IMR-90 (cell line): ENCODE measurements at regions not wholly inside any gene's neighbourhood (a gene's known extent, or its start where the extent isn't known, plus 50 kb on each side); places are given as distances from the start of the nearest gene placed in this dataset.
A peak's percentile ranks its signal among the peaks of the same experiment; 100 is the strongest.

ENCODE experiments used
- ATAC-seq: fragments of 200-7000 bp; cut with Tn5 transposase; 2 replicates; pipeline ENCODE4 v1.9.1; 2020; ENCODE audit warnings: low read depth, mild to moderate bottlenecking, moderate library complexity
- BruUV-seq: library from RNA; stranded (reverse); fragments of 400-500 nt; replicated peaks from 2 replicates; lab custom pipeline; 2021; lab: Mats Ljungman, UMichigan
- CTCF ChIA-PET: fragments of 300-600 bp; formaldehyde crosslinking; extraction: SDS; loops from one replicate; lab custom pipeline; 2021; ENCODE audit warnings: antibody characterized with exemption; lab: Yijun Ruan, JAX
- POLR2A ChIA-PET: fragments of 300-600 bp; sonication (Branson Sonifier 250); formaldehyde crosslinking; loops from one replicate; lab custom pipeline; 2022; ENCODE audit warnings: antibody characterized with exemption; ENCODE audit not compliant: unreplicated experiment; lab: Charles Lee
- DNase-seq: peaks from one replicate; pipeline ENCODE4 v3.0.0; 2013
- H2AFZ ChIP-seq: replicated peaks from 2 replicates; pipeline ENCODE3; 2013; ENCODE audit warnings: low read length, mild to moderate bottlenecking; ENCODE audit not compliant: poor library complexity
- H2AK5ac ChIP-seq: 2 replicates; pipeline ENCODE4 v1.6.1; 2013; ENCODE audit warnings: low read depth, low read length, inconsistent platforms
- H2AK9ac ChIP-seq: replicated peaks from 2 replicates; pipeline ENCODE3; 2013; ENCODE audit warnings: mild to moderate bottlenecking, low read depth, low read length, moderate library complexity; ENCODE audit not compliant: poor library complexity
- H2BK120ac ChIP-seq: 2 replicates; pipeline ENCODE4 v1.6.1; 2013; ENCODE audit warnings: low read depth, low read length, inconsistent platforms
- H2BK15ac ChIP-seq: 3 replicates; pipeline ENCODE4 v1.6.1; 2013; ENCODE audit warnings: low read depth, low read length, inconsistent platforms
- H2BK20ac ChIP-seq: 2 replicates; pipeline ENCODE4 v1.6.1; 2013; ENCODE audit warnings: low read depth, mild to moderate bottlenecking, inconsistent platforms, low read length, moderate library complexity
- H2BK5ac ChIP-seq: 2 replicates; pipeline ENCODE4 v1.6.1; 2013; ENCODE audit warnings: mild to moderate bottlenecking, low read depth, low read length, inconsistent platforms; ENCODE audit not compliant: poor library complexity, severe bottlenecking
- H3K14ac ChIP-seq: replicated peaks from 2 replicates; pipeline ENCODE4 v1.6.1; 2013; ENCODE audit warnings: low read depth, low read length, inconsistent platforms
- H3K18ac ChIP-seq: 2 replicates; pipeline ENCODE4 v1.6.1; 2013; ENCODE audit warnings: low read depth, low read length, control low read depth
- H3K23ac ChIP-seq: 2 replicates; pipeline ENCODE4 v1.6.1; 2013; ENCODE audit warnings: low read depth, low read length, inconsistent platforms
- H3K27ac ChIP-seq: 2 replicates; pipeline ENCODE4 v1.5.1; 2013; ENCODE audit warnings: mild to moderate bottlenecking, control low read depth, low read length; ENCODE audit not compliant: insufficient read depth
- H3K27me3 ChIP-seq: 2 replicates; pipeline ENCODE4 v1.6.1; 2013; ENCODE audit warnings: low read length; ENCODE audit not compliant: control insufficient read depth, insufficient read depth
- H3K36me3 ChIP-seq: 2 replicates; pipeline ENCODE4 v1.6.1; 2013; ENCODE audit warnings: low read length, mixed read lengths; ENCODE audit not compliant: control insufficient read depth, insufficient read depth
- H3K4ac ChIP-seq: 2 replicates; pipeline ENCODE4 v1.6.1; 2013; ENCODE audit warnings: low read depth, low read length, inconsistent platforms
- H3K4me1 ChIP-seq: 2 replicates; pipeline ENCODE4 v1.6.1; 2013; ENCODE audit warnings: low read length, mixed read lengths; ENCODE audit not compliant: control insufficient read depth, insufficient read depth
- H3K4me2 ChIP-seq: 2 replicates; pipeline ENCODE4 v1.6.1; 2013; ENCODE audit warnings: low read depth, mild to moderate bottlenecking, control low read depth, low read length, moderate library complexity
- H3K4me3 ChIP-seq: 2 replicates; pipeline ENCODE4 v1.5.1; 2013; ENCODE audit warnings: low read depth, mild to moderate bottlenecking, control low read depth, low read length, moderate library complexity; ENCODE audit not compliant: insufficient read depth
- H3K56ac ChIP-seq: 2 replicates; pipeline ENCODE4 v1.6.1; 2013; ENCODE audit warnings: low read length, inconsistent platforms; ENCODE audit not compliant: insufficient read depth; ENCODE audit errors: extremely low read depth
- H3K79me1 ChIP-seq, 2 experiments: 2 replicates each; pipeline ENCODE4 v1.6.1; 2013; ENCODE audit warnings: low read length in 2 of 2, inconsistent platforms in 1 of 2, low read depth in 1 of 2
- H3K9ac ChIP-seq: 2 replicates; pipeline ENCODE4 v1.6.1; 2013; ENCODE audit warnings: low read depth, low read length, control low read depth
- H3K9me1 ChIP-seq: 2 replicates; pipeline ENCODE4 v1.6.1; 2013; ENCODE audit warnings: low read length, inconsistent platforms; ENCODE audit not compliant: insufficient read depth
- H3K9me3 ChIP-seq: 2 replicates; pipeline ENCODE4 v1.6.1; 2013; ENCODE audit warnings: low read length; ENCODE audit not compliant: control insufficient read depth, insufficient read depth
- H4K20me1 ChIP-seq: 2 replicates; pipeline ENCODE4 v1.6.1; 2013; ENCODE audit warnings: low read length, inconsistent platforms; ENCODE audit not compliant: insufficient read depth
- H4K5ac ChIP-seq: 2 replicates; pipeline ENCODE4 v1.6.1; 2013; ENCODE audit warnings: mild to moderate bottlenecking, low read depth, low read length, control low read depth
- H4K8ac ChIP-seq, 2 experiments: 2 replicates each; pipeline ENCODE4 v1.6.1; 2013; ENCODE audit warnings: low read depth in 2 of 2, low read length in 2 of 2, control low read depth in 1 of 2, inconsistent platforms in 1 of 2
- H4K91ac ChIP-seq: 2 replicates; pipeline ENCODE4 v1.6.1; 2013; ENCODE audit warnings: low read depth, low read length, inconsistent platforms; ENCODE audit not compliant: insufficient read depth
- BHLHE40 ChIP-seq: fragments of 150-350 bp; IDR thresholded peaks from 2 replicates; pipeline ENCODE4 v1.6.1; 2016; ENCODE audit warnings: mild to moderate bottlenecking, low read depth, low read length
- CEBPB ChIP-seq: IDR thresholded peaks from 2 replicates; pipeline ENCODE4 v1.6.1; 2012; ENCODE audit warnings: low read depth, low read length, improper control_type of control experiment
- CHD1 ChIP-seq: IDR thresholded peaks from 2 replicates; pipeline ENCODE4 v1.6.1; 2012; ENCODE audit warnings: low read depth, low read length, improper control_type of control experiment
- CTCF ChIP-seq: conservative IDR thresholded peaks from 2 replicates; pipeline ENCODE4 v1.5.1; 2012; ENCODE audit warnings: mild to moderate bottlenecking, low read depth, low read length, improper control_type of control experiment
- FOS ChIP-seq: fragments of 150-350 bp; IDR thresholded peaks from 2 replicates; pipeline ENCODE4 v1.6.1; 2016; ENCODE audit warnings: low read depth, low read length
- MAFK ChIP-seq: IDR thresholded peaks from 2 replicates; pipeline ENCODE4 v1.6.1; 2012; ENCODE audit warnings: low read depth, low read length, improper control_type of control experiment
- MAZ ChIP-seq: IDR thresholded peaks from 2 replicates; pipeline ENCODE4 v1.6.1; 2012; ENCODE audit warnings: low read depth, mild to moderate bottlenecking, low read length, improper control_type of control experiment, moderate library complexity, borderline replicate concordance
- MXI1 ChIP-seq: IDR thresholded peaks from 2 replicates; pipeline ENCODE4 v1.6.1; 2012; ENCODE audit warnings: low read depth, mild to moderate bottlenecking, low read length, moderate library complexity, borderline replicate concordance
- NFE2L2 ChIP-seq: fragments of 150-350 bp; IDR thresholded peaks from 2 replicates; pipeline ENCODE4 v1.6.1; 2016; ENCODE audit warnings: low read depth, mild to moderate bottlenecking, low read length
- POLR2A ChIP-seq: IDR thresholded peaks from 2 replicates; pipeline ENCODE4 v1.6.1; 2012; ENCODE audit warnings: mild to moderate bottlenecking, low read depth, low read length
- RAD21 ChIP-seq: IDR thresholded peaks from 2 replicates; pipeline ENCODE4 v1.6.1; 2012; ENCODE audit warnings: low read length, improper control_type of control experiment
- RCOR1 ChIP-seq: IDR thresholded peaks from 2 replicates; pipeline ENCODE4 v1.6.1; 2012; ENCODE audit warnings: mild to moderate bottlenecking, low read length, improper control_type of control experiment; ENCODE audit not compliant: insufficient replicate concordance
- RFX5 ChIP-seq: IDR thresholded peaks from 2 replicates; pipeline ENCODE4 v1.8.0; 2012; ENCODE audit warnings: low read depth, mild to moderate bottlenecking, low read length, moderate library complexity
- SMC3 ChIP-seq: fragments of 150-350 bp; IDR thresholded peaks from 2 replicates; pipeline ENCODE4 v1.6.1; 2016; ENCODE audit warnings: low read depth, mild to moderate bottlenecking, antibody characterized with exemption, low read length, moderate library complexity
- USF2 ChIP-seq: fragments of 150-350 bp; IDR thresholded peaks from 2 replicates; pipeline ENCODE4 v1.6.1; 2017; ENCODE audit warnings: mild to moderate bottlenecking, antibody characterized with exemption, low read length, low read depth
- WGBS, 2 experiments: methylation state at CpG; one replicate each; pipeline versions ENCODE4 v1.1.5 to v1.1.7; 2013; ENCODE audit warnings: missing lambda C conversion rate in 2 of 2; ENCODE audit not compliant: insufficient read length in 1 of 2; ENCODE audit errors: extremely low coverage in 2 of 2; 5-methylcytosine and 5-hydroxymethylcytosine counted together
- dilution Hi-C: fragments of 300-500 bp; cut with HindIII; formaldehyde crosslinking; loops from one replicate; pipeline ENCODE4 v1.14.3; 2018; ENCODE audit warnings: low sequenced_read_pairs; ENCODE audit not compliant: unreplicated experiment
- in situ Hi-C: fragments of 300-500 bp; cut with MboI; formaldehyde crosslinking; loops from 3 replicates; pipeline ENCODE4 v1.14.3; 2019; ENCODE audit warnings: low sequenced_read_pairs, inconsistent platforms, mixed read lengths
- intact Hi-C: fragments of 100-400 bp; cut with micrococcal nuclease; formaldehyde crosslinking; loops from 2 replicates; pipeline ENCODE4 v1.10.0; 2022
- TF ChIP-seq, protein P1 (sequence below): fragments of 150-350 bp; IDR thresholded peaks from 2 replicates; pipeline ENCODE4 v1.6.1; 2016; ENCODE audit warnings: low read depth, mild to moderate bottlenecking, low read length, moderate library complexity, borderline replicate concordance

- intact Hi-C loops (loop anchor here (1.0 to 10.0 kb wide), 6 partner anchors 110 to 516 kb away; no protein-coding TSS in a partner anchor), dilution Hi-C loops (no loop called here), in situ Hi-C loops (loop anchor here (10.0 kb wide), 3 partner anchors 196 to 314 kb away; no protein-coding TSS in a partner anchor)
- no peak overlapping the region for H2AK5ac ChIP-seq
- no peak overlapping the region for H3K4me3 ChIP-seq
- DNase-seq (peak; percentile 66), ATAC-seq (peak; percentile 73)
- H4K8ac ChIP-seq, result no peak overlapping the region
- H4K91ac ChIP-seq, result no peak overlapping the region
- no peak overlapping the region for H3K9ac ChIP-seq
- H4K20me1 ChIP-seq, result no peaks in the 10 kb centered on the region
- no peak overlapping the region for H2BK120ac ChIP-seq
- 0% methylated on average over 1 of the region's 6 CpGs; no CpG with 5 or more reads in 1 of the 2 experiments for WGBS, 2 experiments
- no peak overlapping the region for H3K56ac ChIP-seq
- H3K4ac ChIP-seq, result no peak overlapping the region
- H3K79me1 ChIP-seq, result no peaks in the 10 kb centered on the region
- no peaks in the 10 kb centered on the region for H3K4me1 ChIP-seq
- H3K4me2 ChIP-seq, result no peak overlapping the region
- H4K5ac ChIP-seq, result no peak overlapping the region
- no peak overlapping the region for H3K27ac ChIP-seq
- TF ChIP-seq BHLHE40 (no peak), MXI1 (no peak), NFE2L2 (no peak), MAZ (no peak), RAD21 (peak; percentile 49), RCOR1 (no peak), POLR2A (no peak), CEBPB (no peak), USF2 (no peak), FOS (no peak), CTCF (peak; percentile 73), CHD1 (no peak), RFX5 (no peak), SMC3 (peak; percentile 66), MAFK (no peak)
- TF ChIP-seq, protein P1, sequence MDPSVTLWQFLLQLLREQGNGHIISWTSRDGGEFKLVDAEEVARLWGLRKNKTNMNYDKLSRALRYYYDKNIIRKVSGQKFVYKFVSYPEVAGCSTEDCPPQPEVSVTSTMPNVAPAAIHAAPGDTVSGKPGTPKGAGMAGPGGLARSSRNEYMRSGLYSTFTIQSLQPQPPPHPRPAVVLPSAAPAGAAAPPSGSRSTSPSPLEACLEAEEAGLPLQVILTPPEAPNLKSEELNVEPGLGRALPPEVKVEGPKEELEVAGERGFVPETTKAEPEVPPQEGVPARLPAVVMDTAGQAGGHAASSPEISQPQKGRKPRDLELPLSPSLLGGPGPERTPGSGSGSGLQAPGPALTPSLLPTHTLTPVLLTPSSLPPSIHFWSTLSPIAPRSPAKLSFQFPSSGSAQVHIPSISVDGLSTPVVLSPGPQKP, result no peak
- no peak overlapping the region for H2BK15ac ChIP-seq
- H3K9me1 ChIP-seq, result no peaks in the 10 kb centered on the region
- CTCF ChIA-PET, result interaction anchor here (0.5 to 4.3 kb wide), 19 partner anchors 9 to 300 kb away, joined by 3 to 23 read pairs (median 4); partner anchors contain the start of gene POLR2M
- H3K14ac ChIP-seq, result no peak overlapping the region
- H3K23ac ChIP-seq, result no peak overlapping the region
- no peak overlapping the region for H3K18ac ChIP-seq
- H2BK5ac ChIP-seq, result no peak overlapping the region
- peaks cover 2% of the 10 kb centered on the region for H3K27me3 ChIP-seq
- POLR2A ChIA-PET, result no interaction called here
- H2BK20ac ChIP-seq, result no peak overlapping the region
- H3K36me3 ChIP-seq, result no peaks in the 10 kb centered on the region
- no TSS peak for BruUV-seq
- no peaks in the 10 kb centered on the region for H3K9me3 ChIP-seq
- no peak overlapping the region for H2AK9ac ChIP-seq
- no peak overlapping the region for H2AFZ ChIP-seq
Observed at GRCh38 chr15:57861034-57861638, 154.6 kb downstream of the POLR2M start.
